GM12878 (cell line): ENCODE measurements at regions not wholly inside any gene's neighbourhood (a gene's known extent, or its start where the extent isn't known, plus 50 kb on each side); places are given as distances from the start of the nearest gene placed in this dataset.

ENCODE experiments used
- ATAC-seq: fragments of 200-7000 bp; cut with Tn5 transposase; 3 replicates; pipeline ENCODE4 v1.9.1; 2020; ENCODE audit warnings: mild to moderate bottlenecking, moderate library complexity
- BruUV-seq: library from RNA; stranded (reverse); fragments of 400-500 nt; replicated peaks from 2 replicates; lab custom pipeline; 2021; lab: Mats Ljungman, UMichigan
- CTCF ChIA-PET: fragments of 300-600 bp; sonication (Branson Sonifier 250); formaldehyde crosslinking; extraction: SDS; loops from one replicate; lab custom pipeline; 2021; ENCODE audit warnings: inconsistent platforms; lab: Yijun Ruan, JAX
- POLR2A ChIA-PET: fragments of 350-600 bp; formaldehyde crosslinking; extraction: SDS; loops from one replicate; lab custom pipeline; 2021; ENCODE audit warnings: inconsistent platforms; lab: Charles Lee
- RAD21 ChIA-PET: fragments of 300-600 bp; sonication (Branson Sonifier 250); formaldehyde crosslinking; loops from one replicate; lab custom pipeline; 2023; ENCODE audit warnings: antibody characterized with exemption; ENCODE audit not compliant: unreplicated experiment; lab: Charles Lee
- SMC1A ChIA-PET: fragments of 300-600 bp; sonication (Branson Sonifier 250); formaldehyde crosslinking; loops from one replicate; lab custom pipeline; 2023; ENCODE audit not compliant: unreplicated experiment, uncharacterized antibody; lab: Charles Lee
- DNase-seq: peaks from one replicate; pipeline ENCODE4 v3.0.0-alpha.2; 2011; ENCODE audit warnings: low read depth, low spot score
- FAIRE-seq: peaks from 3 replicates; lab custom pipeline; 2011; peaks lifted over from hg19 to GRCh38; lab: Jason Lieb, UNC
- H2AFZ ChIP-seq: 2 replicates; pipeline ENCODE4 v1.6.0; 2011; ENCODE audit warnings: low read depth, low read length, control low read depth; ENCODE audit not compliant: control insufficient read depth
- H3K27ac ChIP-seq: 2 replicates; pipeline ENCODE4 v1.5.1; 2011; ENCODE audit warnings: control low read depth; ENCODE audit not compliant: control insufficient read depth, insufficient read depth
- H3K27me3 ChIP-seq, 2 experiments: replicated peaks in 1 of 2; 2 replicates each; pipeline versions ENCODE4 v1.6.0 to v1.6.1; 2011; ENCODE audit warnings: low read length in 1 of 2; ENCODE audit not compliant: control insufficient read depth in 2 of 2, insufficient read depth in 2 of 2
- H3K36me3 ChIP-seq, 2 experiments: 2 replicates each; pipeline ENCODE4 v1.5.1; 2011; ENCODE audit warnings: low read length in 1 of 2; ENCODE audit not compliant: control insufficient read depth in 2 of 2, insufficient read depth in 2 of 2
- H3K4me1 ChIP-seq: 2 replicates; pipeline ENCODE4 v1.6.1; 2011; ENCODE audit warnings: mild to moderate bottlenecking, low read length, moderate library complexity, mixed read lengths; ENCODE audit not compliant: control insufficient read depth, insufficient read depth
- H3K4me2 ChIP-seq: 2 replicates; pipeline ENCODE4 v1.6.0; 2011; ENCODE audit warnings: control low read depth; ENCODE audit not compliant: control insufficient read depth, insufficient read depth
- H3K4me3 ChIP-seq: fragments of 200-600 bp; sonication (generic); 2 replicates; pipeline ENCODE4 v1.5.1; 2016
- H3K79me2 ChIP-seq: 2 replicates; pipeline ENCODE4 v1.6.0; 2011; ENCODE audit warnings: low read length; ENCODE audit not compliant: control insufficient read depth, insufficient read depth
- H3K9ac ChIP-seq: 2 replicates; pipeline ENCODE4 v1.8.0; 2011; ENCODE audit warnings: low read length, control low read depth, mixed read lengths; ENCODE audit not compliant: control insufficient read depth, insufficient read depth
- H3K9me3 ChIP-seq: replicated peaks from 3 replicates; pipeline ENCODE4 v1.5.1; 2011; ENCODE audit warnings: mild to moderate bottlenecking, low read length; ENCODE audit not compliant: control insufficient read depth, insufficient read depth
- H4K20me1 ChIP-seq: 2 replicates; pipeline ENCODE4 v1.6.0; 2011; ENCODE audit not compliant: control insufficient read depth, insufficient read depth
- ETV6 ChIP-seq, 2 experiments: fragments of 450-650 bp in 1 of 2; IDR thresholded peaks in 1 of 2; conservative IDR thresholded peaks in 1 of 2; 2 replicates each; pipeline ENCODE4 v1.6.1; 2014; ENCODE audit warnings: antibody characterized with exemption in 1 of 2, borderline replicate concordance in 1 of 2, low read depth in 1 of 2, mild to moderate bottlenecking in 1 of 2, moderate library complexity in 1 of 2
- FOXM1 ChIP-seq: IDR thresholded peaks from 2 replicates; pipeline ENCODE4 v1.6.1; 2012; ENCODE audit warnings: low read depth, mild to moderate bottlenecking, inconsistent platforms, low read length, moderate library complexity
- IRF4 ChIP-seq: IDR thresholded peaks from 2 replicates; pipeline ENCODE4 v1.6.1; 2011; ENCODE audit warnings: low read depth, low read length
- KAT2A ChIP-seq: conservative IDR thresholded peaks from 2 replicates; pipeline ENCODE4 v1.6.1; 2011; ENCODE audit warnings: low read depth, low read length; ENCODE audit not compliant: control insufficient read depth
- MTA2 ChIP-seq: fragments of 450-650 bp; IDR thresholded peaks from 2 replicates; pipeline ENCODE4 v1.6.1; 2016; ENCODE audit warnings: low read depth, mild to moderate bottlenecking, moderate library complexity
- MYB ChIP-seq: fragments of 150-350 bp; IDR thresholded peaks from 2 replicates; pipeline ENCODE4 v1.6.1; 2014; ENCODE audit warnings: mild to moderate bottlenecking, low read depth, low read length, borderline replicate concordance
- POLR2AphosphoS2 ChIP-seq: IDR thresholded peaks from 2 replicates; pipeline ENCODE4 v1.6.1; 2011; ENCODE audit warnings: low read depth, mild to moderate bottlenecking, low read length, improper control_type of control experiment, moderate library complexity
- POLR2AphosphoS5 ChIP-seq: IDR thresholded peaks from 2 replicates; pipeline ENCODE4 v1.6.1; 2011; ENCODE audit warnings: mild to moderate bottlenecking, low read length, inconsistent platforms
- SIX5 ChIP-seq: IDR thresholded peaks from 2 replicates; pipeline ENCODE4 v1.6.1; 2011; ENCODE audit warnings: mild to moderate bottlenecking, low read depth, low read length, moderate library complexity; ENCODE audit not compliant: severe bottlenecking
- YBX1 ChIP-seq: fragments of 450-650 bp; IDR thresholded peaks from 2 replicates; pipeline ENCODE4 v1.6.1; 2016; ENCODE audit warnings: antibody characterized with exemption
- WGBS: methylation state at CpG from one replicate; pipeline ENCODE4 v1.1.6; 2016; ENCODE audit warnings: low lambda C conversion rate; ENCODE audit not compliant: insufficient replicate concordance, insufficient coverage; ENCODE audit errors: missing lambda C conversion rate; 5-methylcytosine and 5-hydroxymethylcytosine counted together
- in situ Hi-C: fragments of 300-500 bp; cut with MboI; formaldehyde crosslinking; loops from 9 replicates; pipeline ENCODE4 v1.14.3; 2018; ENCODE audit warnings: mixed read lengths
- intact Hi-C: fragments of 100-400 bp; cut with micrococcal nuclease; formaldehyde crosslinking; loops from one replicate; pipeline ENCODE4 v1.14.2; 2022; ENCODE audit not compliant: unreplicated experiment
- TF ChIP-seq, protein P1 (sequence below): fragments of 150-350 bp; IDR thresholded peaks from 2 replicates; pipeline ENCODE4 v1.6.1; 2014; ENCODE audit warnings: mild to moderate bottlenecking, low read depth, low read length

GRCh38 chr2:104673225-104673624 is 180.7 kb upstream of the POU3F3 start:
- in situ Hi-C loops = no loop called here
- Histone ChIP-seq H3K36me3 (no peaks in the 10 kb centered on the region), H3K4me2 (no peak overlapping the region), H3K9me3 (no peaks in the 10 kb centered on the region)
- ATAC-seq = no peak
- CTCF ChIA-PET = no interaction called here
- no peak for FAIRE-seq
- WGBS = 34% methylated on average over 6 of the region's 6 CpGs
- BruUV-seq = no TSS peak
- no peak for TF ChIP-seq POLR2AphosphoS5
- TF ChIP-seq MYB = no peak
- TF ChIP-seq ETV6 (conservative IDR thresholded peaks at IDR 0.05 in 1 of 2, IDR thresholded peaks at IDR 0.05 in 1 of 2; ENCODE audit: borderline replicate concordance in 1 of 2, low read depth in 1 of 2) = no peak
- no peak for TF ChIP-seq KAT2A
- no peak for TF ChIP-seq POLR2AphosphoS2
- no peak for TF ChIP-seq IRF4
- no peak for TF ChIP-seq MTA2
- TF ChIP-seq YBX1 = no peak
- no peak for TF ChIP-seq FOXM1
- TF ChIP-seq, protein P1, sequence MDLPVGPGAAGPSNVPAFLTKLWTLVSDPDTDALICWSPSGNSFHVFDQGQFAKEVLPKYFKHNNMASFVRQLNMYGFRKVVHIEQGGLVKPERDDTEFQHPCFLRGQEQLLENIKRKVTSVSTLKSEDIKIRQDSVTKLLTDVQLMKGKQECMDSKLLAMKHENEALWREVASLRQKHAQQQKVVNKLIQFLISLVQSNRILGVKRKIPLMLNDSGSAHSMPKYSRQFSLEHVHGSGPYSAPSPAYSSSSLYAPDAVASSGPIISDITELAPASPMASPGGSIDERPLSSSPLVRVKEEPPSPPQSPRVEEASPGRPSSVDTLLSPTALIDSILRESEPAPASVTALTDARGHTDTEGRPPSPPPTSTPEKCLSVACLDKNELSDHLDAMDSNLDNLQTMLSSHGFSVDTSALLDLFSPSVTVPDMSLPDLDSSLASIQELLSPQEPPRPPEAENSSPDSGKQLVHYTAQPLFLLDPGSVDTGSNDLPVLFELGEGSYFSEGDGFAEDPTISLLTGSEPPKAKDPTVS = no peak
- no peak for TF ChIP-seq SIX5
- TF ChIP-seq, all 136 proteins: peak for 0
- Histone ChIP-seq H3K27ac (no peak overlapping the region), H4K20me1 (no peaks in the 10 kb centered on the region), H3K27me3 (no peaks in the 10 kb centered on the region), H2AFZ (no peak overlapping the region), H3K4me1 (no peaks in the 10 kb centered on the region), H3K79me2 (no peaks in the 10 kb centered on the region), H3K4me3 (no peak overlapping the region), H3K9ac (no peak overlapping the region)
- no peak for DNase-seq
- ChIA-PET SMC1A (interaction anchor here (0.6 kb wide), 1 partner anchor 252 kb away, joined by 4 read pairs; no protein-coding TSS in a partner anchor), RAD21 (no interaction called here), POLR2A (no interaction called here)
- intact Hi-C loops = no loop called here
